ENCODE measurements at regions not wholly inside any gene's neighbourhood (a gene's known extent, or its start where the extent isn't known, plus 50 kb on each side); places are given as distances from the start of the nearest gene placed in this dataset.

GRCh38 chr21:39124681-39125251 is 58.5 kb downstream of the PSMG1 start:
- no peak for DNase-seq
- ATAC-seq: no peak
- intact Hi-C loops (cut with DNase I): loop anchor here in 1 of 2 donors (5.0 kb wide), 1 partner anchor 327 kb away; no protein-coding TSS in a partner anchor

- intact Hi-C loops (cut with DNase I): loop anchor here in 1 of 2 donors (5.0 kb wide), 1 partner anchor 326 kb away; no protein-coding TSS in a partner anchor
- DNase-seq (no peak), ATAC-seq (no peak)
Observed at GRCh38 chr21:39123375-39123774, 59.9 kb downstream of the PSMG1 start.

GRCh38 chr21:39121600-39122355 is 61.5 kb downstream of the PSMG1 start:
- intact Hi-C loops (cut with DNase I): loop anchor here in 1 of 2 donors (5.0 kb wide), 1 partner anchor 324 kb away; no protein-coding TSS in a partner anchor
- DNase-seq: no peak
- no peak for ATAC-seq

- DNase-seq (no peak), ATAC-seq (no peak)
- intact Hi-C loops (cut with DNase I): loop anchor here in 1 of 2 donors (5.0 kb wide), 1 partner anchor 324 kb away; no protein-coding TSS in a partner anchor
Observed at GRCh38 chr21:39120876-39121599, 62.2 kb downstream of the PSMG1 start.

GRCh38 chr21:39119891-39120290 is 63.4 kb downstream of the PSMG1 start:
- no peak for ATAC-seq
- no peak for DNase-seq
- intact Hi-C loops (cut with DNase I): loop anchor here in 1 of 2 donors (5.0 kb wide), 1 partner anchor 323 kb away; no protein-coding TSS in a partner anchor

GRCh38 chr21:39118604-39119215 is 64.5 kb downstream of the PSMG1 start:
- ATAC-seq: no peak
- intact Hi-C loops (cut with DNase I): no loop called here
- peak; percentile 7 for DNase-seq

GRCh38 chr21:39118061-39118460 is 65.2 kb downstream of the PSMG1 start:
- DNase-seq (no peak), ATAC-seq (no peak)
- intact Hi-C loops (cut with DNase I): no loop called here

GRCh38 chr21:39117440-39117970 is 65.7 kb downstream of the PSMG1 start:
- ATAC-seq (no peak), DNase-seq (no peak)
- intact Hi-C loops (cut with DNase I): no loop called here

GRCh38 chr21:39116761-39117439 is 66.4 kb downstream of the PSMG1 start:
- DNase-seq (peak; percentile 7), ATAC-seq (no peak)
- intact Hi-C loops (cut with DNase I): no loop called here

GRCh38 chr21:39115576-39116235 is 67.5 kb downstream of the PSMG1 start:
- intact Hi-C loops (cut with DNase I): no loop called here
- DNase-seq (peak; percentile 10), ATAC-seq (no peak)

GRCh38 chr21:39114871-39115575 is 68.2 kb downstream of the PSMG1 start:
- DNase-seq: peak; percentile 15
- peak in 1 of 2 donors; percentile 67 for ATAC-seq
- intact Hi-C loops (cut with DNase I): no loop called here

GRCh38 chr21:39111931-39112550 is 71.2 kb downstream of the PSMG1 start:
- ATAC-seq (peak; percentile 35 to 66), DNase-seq (no peak)
- intact Hi-C loops (cut with DNase I): no loop called here

GRCh38 chr21:39110431-39110830 is 72.8 kb downstream of the PSMG1 start:
- DNase-seq (no peak), ATAC-seq (no peak)
- intact Hi-C loops (cut with DNase I): no loop called here

- ATAC-seq (no peak), DNase-seq (no peak)
- intact Hi-C loops (cut with DNase I): no loop called here
Observed at GRCh38 chr21:39109596-39110210, 73.5 kb downstream of the PSMG1 start.

GRCh38 chr21:39109163-39109530 is 74.1 kb downstream of the PSMG1 start:
- no peak for ATAC-seq
- no peak for DNase-seq
- intact Hi-C loops (cut with DNase I): no loop called here

GRCh38 chr21:39108291-39109162 is 74.7 kb downstream of the PSMG1 start:
- ATAC-seq (no peak), DNase-seq (peak; percentile 8)
- intact Hi-C loops (cut with DNase I): no loop called here

Measured in left cardiac atrium (tissue), 4 donors.